Epithelial cell of esophagus (primary cell): ENCODE measurements at regions not wholly inside any gene's neighbourhood (a gene's known extent, or its start where the extent isn't known, plus 50 kb on each side); places are given as distances from the start of the nearest gene placed in this dataset.

Experiments
- DNase-seq: peaks from one replicate; pipeline ENCODE4 v3.0.0; 2010; ENCODE audit warnings: low read depth
- H3K4me3 ChIP-seq: 2 replicates; pipeline ENCODE4 v1.5.1; 2011; ENCODE audit warnings: mild to moderate bottlenecking, low read length, control low read depth
- CTCF ChIP-seq: IDR thresholded peaks from 2 replicates; pipeline ENCODE4 v1.5.1; 2011; ENCODE audit warnings: low read depth, mild to moderate bottlenecking, low read length, control low read depth, inconsistent platforms; ENCODE audit not compliant: insufficient read depth; ENCODE audit errors: missing control alignments

- TF ChIP-seq CTCF, result no peak
- no peak overlapping the region for H3K4me3 ChIP-seq
- DNase-seq, result no peak
Measured at GRCh38 chr9:90476058-90476457, 166.6 kb downstream of the DIRAS2 start.

GRCh38 chr9:90477535-90477934 lies 165.1 kb downstream of the DIRAS2 start:
- no peak for TF ChIP-seq CTCF
- no peak overlapping the region for H3K4me3 ChIP-seq
- no peak for DNase-seq

GRCh38 chr9:90478821-90479220 lies 163.8 kb downstream of the DIRAS2 start:
- no peak for TF ChIP-seq CTCF
- DNase-seq, result no peak
- no peak overlapping the region for H3K4me3 ChIP-seq

- no peak for TF ChIP-seq CTCF
- no peak overlapping the region for H3K4me3 ChIP-seq
- no peak for DNase-seq
Measured at GRCh38 chr9:90485028-90485427, 157.6 kb downstream of the DIRAS2 start.

- no peak for DNase-seq
- H3K4me3 ChIP-seq, result no peak overlapping the region
- TF ChIP-seq CTCF, result no peak
Measured at GRCh38 chr9:90489066-90489465, 153.6 kb downstream of the DIRAS2 start.

- H3K4me3 ChIP-seq, result no peak overlapping the region
- DNase-seq, result no peak
- no peak for TF ChIP-seq CTCF
Measured at GRCh38 chr9:90499761-90500160, 142.9 kb downstream of the DIRAS2 start.

- no peak overlapping the region for H3K4me3 ChIP-seq
- DNase-seq, result no peak
Measured at GRCh38 chr9:90502134-90502533, 140.5 kb downstream of the DIRAS2 start.

More at GRCh38 chr9:90502134-90502533, 140.5 kb downstream of the DIRAS2 start:
- no peak for TF ChIP-seq CTCF
